Tibial nerve (tissue), 4 donors: ENCODE measurements at regions not wholly inside any gene's neighbourhood (a gene's known extent, or its start where the extent isn't known, plus 50 kb on each side); places are given as distances from the start of the nearest gene placed in this dataset.

Experiments used
- DNase-seq, 2 donors: peaks; one replicate each; pipeline ENCODE4 v3.0.0-alpha.2; 2019; ENCODE audit warnings: low spot score in 2 of 2
- H3K27ac ChIP-seq, 4 donors: fragments of 200-600 bp; sonication (generic) in 3 of 4; one replicate each; pipeline ENCODE4 v1.5.1; 2017 to 2019; ENCODE audit warnings: mild to moderate bottlenecking in 1 of 4
- H3K27me3 ChIP-seq, 2 donors: fragments of 200-600 bp; sonication (generic) in 1 of 2; one replicate each; pipeline versions ENCODE4 v1.5.1 to v1.6.0; 2017 to 2019
- H3K36me3 ChIP-seq, 3 donors: fragments of 200-600 bp; sonication (generic); one replicate each; pipeline ENCODE4 v1.5.1; 2018 to 2019
- H3K4me1 ChIP-seq, 4 donors: fragments of 200-600 bp; sonication (generic) in 3 of 4; one replicate each; pipeline ENCODE4 v1.5.1; 2017 to 2019
- H3K4me3 ChIP-seq, 4 donors: fragments of 200-600 bp; sonication (generic) in 3 of 4; one replicate each; pipeline ENCODE4 v1.5.1; 2017 to 2019; ENCODE audit warnings: mild to moderate bottlenecking in 1 of 4, moderate library complexity in 1 of 4
- H3K9me3 ChIP-seq, 4 donors: fragments of 200-600 bp; sonication (generic) in 3 of 4; one replicate each; pipeline ENCODE4 v1.5.1; 2017 to 2019
- EP300 ChIP-seq, 2 donors: sonication (generic); formaldehyde crosslinking; IDR thresholded peaks; one replicate each; pipeline ENCODE4 v1.6.1; 2017; ENCODE audit warnings: antibody characterized with exemption in 2 of 2, mild to moderate bottlenecking in 1 of 2
- POLR2A ChIP-seq, 2 donors: fragments of 450-650 bp; IDR thresholded peaks; one replicate each; pipeline ENCODE4 v1.6.1; 2017; ENCODE audit warnings: antibody characterized with exemption in 2 of 2, mild to moderate bottlenecking in 2 of 2, moderate library complexity in 2 of 2
- WGBS, 2 donors: methylation state at CpG; one replicate each; pipeline ENCODE4 v1.1.5; 2018; 5-methylcytosine and 5-hydroxymethylcytosine counted together
- TF ChIP-seq, protein P1 (sequence below), 5 experiments: fragments of 200-600 bp in 3 of 5; fragments of 450-650 bp in 2 of 5; sonication (generic) in 3 of 5; IDR thresholded peaks; one replicate each; pipeline ENCODE4 v1.5.1; 2016 to 2019; ENCODE audit warnings: antibody characterized with exemption in 5 of 5, mild to moderate bottlenecking in 3 of 5, moderate library complexity in 2 of 5

DNA sequence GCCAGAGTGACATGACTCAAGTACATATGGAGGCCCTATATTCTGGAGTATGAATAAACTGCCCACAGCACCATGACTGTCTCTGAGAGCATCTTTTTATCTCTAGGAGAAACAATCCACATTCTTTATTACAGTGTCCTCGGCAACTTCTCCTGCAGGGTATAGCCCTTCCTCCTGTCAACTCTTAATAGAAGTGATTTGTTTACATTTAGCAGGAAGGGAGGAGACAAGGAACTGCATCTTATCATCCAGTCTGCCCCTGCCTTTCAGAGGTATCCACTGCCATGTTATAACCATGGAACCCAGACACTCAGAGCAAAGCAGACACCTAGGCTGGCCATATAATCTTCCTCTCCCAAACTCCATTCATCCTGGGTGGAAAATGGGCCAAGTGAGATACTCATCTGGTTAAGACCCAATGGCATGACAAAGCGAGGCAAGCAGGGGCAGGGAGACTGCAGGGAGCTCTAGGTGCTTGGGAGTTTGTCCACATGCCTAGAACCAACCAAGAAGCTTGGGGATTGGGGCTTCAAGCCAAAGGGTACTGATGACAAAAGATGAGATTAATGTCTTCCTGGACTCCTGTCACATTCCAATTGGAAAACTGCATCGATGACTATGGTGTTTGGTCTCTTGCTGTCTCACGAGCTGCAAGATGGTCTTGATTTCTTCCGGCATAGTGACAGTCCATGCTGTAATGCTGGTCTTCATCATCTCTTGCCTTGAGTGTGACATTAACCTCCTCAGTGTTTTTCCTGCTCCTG, 620.5 kb upstream of the KLF4 start:
- DNase-seq: no peak
- no peak overlapping the region for H3K4me3 ChIP-seq
- H3K27ac ChIP-seq: no peak overlapping the region
- peaks cover 0 to 12% (median 3%) of the 10 kb centered on the region in 4 donors for H3K4me1 ChIP-seq
- TF ChIP-seq POLR2A (IDR thresholded peaks at IDR 0.05) (no peak), EP300 (IDR thresholded peaks at IDR 0.05) (no peak)
- TF ChIP-seq, protein P1, sequence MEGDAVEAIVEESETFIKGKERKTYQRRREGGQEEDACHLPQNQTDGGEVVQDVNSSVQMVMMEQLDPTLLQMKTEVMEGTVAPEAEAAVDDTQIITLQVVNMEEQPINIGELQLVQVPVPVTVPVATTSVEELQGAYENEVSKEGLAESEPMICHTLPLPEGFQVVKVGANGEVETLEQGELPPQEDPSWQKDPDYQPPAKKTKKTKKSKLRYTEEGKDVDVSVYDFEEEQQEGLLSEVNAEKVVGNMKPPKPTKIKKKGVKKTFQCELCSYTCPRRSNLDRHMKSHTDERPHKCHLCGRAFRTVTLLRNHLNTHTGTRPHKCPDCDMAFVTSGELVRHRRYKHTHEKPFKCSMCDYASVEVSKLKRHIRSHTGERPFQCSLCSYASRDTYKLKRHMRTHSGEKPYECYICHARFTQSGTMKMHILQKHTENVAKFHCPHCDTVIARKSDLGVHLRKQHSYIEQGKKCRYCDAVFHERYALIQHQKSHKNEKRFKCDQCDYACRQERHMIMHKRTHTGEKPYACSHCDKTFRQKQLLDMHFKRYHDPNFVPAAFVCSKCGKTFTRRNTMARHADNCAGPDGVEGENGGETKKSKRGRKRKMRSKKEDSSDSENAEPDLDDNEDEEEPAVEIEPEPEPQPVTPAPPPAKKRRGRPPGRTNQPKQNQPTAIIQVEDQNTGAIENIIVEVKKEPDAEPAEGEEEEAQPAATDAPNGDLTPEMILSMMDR (IDR thresholded peaks at IDR 0.05): no peak
- no peaks in the 10 kb centered on the region for H3K36me3 ChIP-seq
- WGBS, 2 donors: 88 to 93% methylated on average over 5 of the region's 5 CpGs
- no peaks in the 10 kb centered on the region for H3K27me3 ChIP-seq
- no peaks in the 10 kb centered on the region for H3K9me3 ChIP-seq

DNA sequence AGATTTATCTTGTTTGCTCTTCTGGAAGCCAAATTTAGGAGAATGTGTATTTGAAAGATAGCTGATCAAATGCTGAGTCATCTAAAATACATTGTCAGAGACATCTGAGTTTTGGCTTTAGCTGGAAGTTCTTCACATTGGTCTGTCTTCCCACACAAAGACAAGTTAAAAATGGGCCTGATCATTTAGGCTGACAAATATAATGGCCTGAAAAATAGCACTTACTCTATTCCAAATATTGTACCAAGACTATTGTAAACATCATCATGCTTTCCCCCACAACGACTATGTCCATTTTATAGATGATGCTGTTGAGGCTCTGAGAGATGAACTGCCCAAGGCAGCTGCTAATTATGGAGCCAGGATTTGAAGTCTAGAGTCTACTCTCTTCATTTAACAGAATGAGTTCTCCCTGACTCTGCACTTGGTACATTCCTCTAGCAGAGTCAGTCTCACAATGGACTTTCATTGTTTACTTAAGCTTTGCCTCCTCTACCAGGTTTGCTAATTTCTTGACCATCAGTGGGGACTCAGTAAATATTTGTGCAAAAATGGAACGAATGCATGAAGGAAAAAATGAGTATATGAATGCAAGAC, 619.4 kb upstream of the KLF4 start:
- Histone ChIP-seq H3K27me3 (no peaks in the 10 kb centered on the region), H3K36me3 (no peaks in the 10 kb centered on the region), H3K27ac (no peak overlapping the region), H3K4me3 (no peak overlapping the region), H3K4me1 (peaks cover 0 to 21% (median 3%) of the 10 kb centered on the region in 4 donors), H3K9me3 (no peaks in the 10 kb centered on the region)
- TF ChIP-seq, protein P1 (IDR thresholded peaks at IDR 0.05): no peak
- TF ChIP-seq POLR2A (IDR thresholded peaks at IDR 0.05) (no peak), EP300 (IDR thresholded peaks at IDR 0.05) (no peak)
- no peak for DNase-seq
- WGBS, 2 donors: 46 to 85% methylated on average over 2 of the region's 2 CpGs

DNA sequence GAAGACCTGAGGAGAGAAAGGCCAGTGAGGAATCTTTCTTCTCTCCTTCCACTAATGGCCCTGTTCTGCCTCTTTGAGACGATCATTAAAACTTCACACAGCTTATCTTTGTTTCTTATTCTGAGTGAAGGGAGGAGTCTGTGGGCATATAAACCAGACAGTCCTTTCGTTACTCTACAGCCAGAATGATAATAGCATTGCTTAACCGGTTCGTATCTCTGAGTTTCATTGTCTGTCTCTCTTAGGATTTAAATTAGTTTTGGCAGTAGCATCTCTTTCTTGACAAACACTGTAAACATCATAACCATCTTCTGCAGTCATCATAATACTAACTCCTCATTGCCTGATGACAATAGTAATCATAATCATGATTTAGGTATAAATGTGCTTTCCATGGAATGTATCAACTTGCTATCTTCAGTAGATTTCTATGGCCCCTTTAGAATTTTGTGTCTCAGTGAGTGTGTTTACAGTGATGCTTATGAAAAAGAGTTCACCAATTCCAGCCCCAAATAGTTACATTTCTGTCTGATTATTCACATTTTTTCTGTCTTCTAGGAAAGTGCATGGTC, 618.8 kb upstream of the KLF4 start:
- Histone ChIP-seq H3K4me1 (peaks cover 0 to 21% (median 3%) of the 10 kb centered on the region in 4 donors), H3K4me3 (no peak overlapping the region), H3K36me3 (no peaks in the 10 kb centered on the region), H3K27ac (no peak overlapping the region), H3K27me3 (no peaks in the 10 kb centered on the region), H3K9me3 (no peaks in the 10 kb centered on the region)
- TF ChIP-seq, protein P1 (IDR thresholded peaks at IDR 0.05): no peak
- TF ChIP-seq EP300 (IDR thresholded peaks at IDR 0.05) (no peak), POLR2A (IDR thresholded peaks at IDR 0.05) (no peak)
- WGBS, 2 donors: 34 to 42% methylated on average over 4 of the region's 4 CpGs
- DNase-seq: no peak

DNA sequence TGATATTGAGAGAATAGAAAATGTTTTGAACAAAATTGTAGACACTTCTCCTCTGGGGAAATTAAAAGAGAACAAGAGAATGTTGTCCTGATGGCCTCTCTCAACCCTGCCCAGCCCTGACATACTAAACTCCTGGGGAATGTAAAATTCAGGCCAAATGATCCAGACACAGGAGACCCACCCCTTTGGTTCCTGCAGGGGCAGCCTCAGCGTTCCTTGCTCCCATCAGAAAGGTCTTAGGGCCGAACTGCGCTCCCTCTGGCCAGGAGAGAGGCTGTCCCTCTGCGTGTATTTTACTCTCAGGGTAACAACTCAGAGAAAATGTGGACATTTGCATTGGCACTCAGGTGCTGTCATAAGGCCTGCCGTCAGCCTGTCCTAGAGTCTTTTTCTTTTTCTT, 616.3 kb upstream of the KLF4 start:
- 59 to 72% methylated on average over 5 of the region's 5 CpGs for WGBS, 2 donors
- H3K4me3 ChIP-seq: no peak overlapping the region
- TF ChIP-seq, protein P1 (IDR thresholded peaks at IDR 0.05): peak in 1 of 5 experiments; percentile 9
- no peak for TF ChIP-seq EP300 (IDR thresholded peaks at IDR 0.05)
- H3K27ac ChIP-seq: peak overlapping the region in 1 of 4 donors; percentile 24
- peaks cover 0 to 21% (median 3%) of the 10 kb centered on the region in 4 donors for H3K4me1 ChIP-seq
- no peak for DNase-seq
- H3K9me3 ChIP-seq: no peaks in the 10 kb centered on the region
- H3K36me3 ChIP-seq: no peaks in the 10 kb centered on the region
- H3K27me3 ChIP-seq: no peaks in the 10 kb centered on the region

DNA sequence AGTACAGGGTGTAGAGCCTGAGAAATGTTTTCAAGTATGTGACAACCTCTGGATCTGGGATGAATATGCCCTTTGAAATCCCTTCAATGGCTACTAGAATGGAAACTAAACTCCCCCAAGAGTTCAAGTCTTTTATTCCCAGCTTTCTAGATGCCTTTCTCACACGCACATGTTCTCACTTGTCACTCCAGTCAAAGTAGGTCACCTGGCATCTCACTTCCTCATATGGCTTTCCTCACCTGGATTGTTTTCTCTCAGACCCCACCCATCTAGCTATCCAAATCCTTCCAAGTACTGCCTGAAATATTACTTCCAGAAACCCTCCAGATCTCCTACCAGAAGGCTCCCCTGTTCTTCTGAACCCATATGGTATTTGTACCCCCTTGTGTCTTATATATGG, 615.4 kb upstream of the KLF4 start:
- DNase-seq: no peak
- Histone ChIP-seq H3K27me3 (no peaks in the 10 kb centered on the region), H3K4me3 (no peak overlapping the region), H3K36me3 (no peaks in the 10 kb centered on the region), H3K27ac (no peak overlapping the region), H3K9me3 (no peaks in the 10 kb centered on the region), H3K4me1 (peaks cover 0 to 21% (median 3%) of the 10 kb centered on the region in 4 donors)
- 85 to 95% methylated on average over 1 of the region's 1 CpG for WGBS, 2 donors
- TF ChIP-seq, protein P1 (IDR thresholded peaks at IDR 0.05): no peak
- no peak for TF ChIP-seq POLR2A (IDR thresholded peaks at IDR 0.05)
